Immature natural killer cell (primary cell): ENCODE measurements at regions not wholly inside any gene's neighbourhood (a gene's known extent, or its start where the extent isn't known, plus 50 kb on each side); places are given as distances from the start of the nearest gene placed in this dataset.
"Not testable (repeated sequence)": the region's sequence is repeated elsewhere in the genome, so short reads cannot be mapped to it uniquely, and the experiment has no call there.

Experiments
- DNase-seq, 3 donors: peaks; one replicate each; pipeline ENCODE4 v3.0.0; 2022; ENCODE audit warnings: mixed read lengths in 1 of 3
- H3K27ac Mint-ChIP-seq, 6 donors: one replicate each; pipeline ENCODE4 v1.8.0; 2020; ENCODE audit warnings: mixed read lengths in 6 of 6, mild to moderate bottlenecking in 5 of 6, inconsistent platforms in 4 of 6, moderate library complexity in 3 of 6
- H3K27me3 Mint-ChIP-seq, 3 donors: one replicate each; pipeline ENCODE4 v1.8.0; 2020 to 2021; ENCODE audit warnings: low read depth in 3 of 3, mild to moderate bottlenecking in 3 of 3, mixed read lengths in 3 of 3, moderate library complexity in 3 of 3, inconsistent platforms in 1 of 3
- H3K36me3 Mint-ChIP-seq, 3 donors: one replicate each; pipeline ENCODE4 v1.8.0; 2020; ENCODE audit warnings: mixed read lengths in 3 of 3, inconsistent platforms in 2 of 3, mild to moderate bottlenecking in 2 of 3
- H3K4me1 Mint-ChIP-seq, 2 donors: one replicate each; pipeline ENCODE4 v1.8.0; 2020; ENCODE audit warnings: inconsistent platforms in 2 of 2, mild to moderate bottlenecking in 2 of 2, mixed read lengths in 2 of 2, moderate library complexity in 1 of 2
- H3K4me3 Mint-ChIP-seq, 5 donors: one replicate each; pipeline ENCODE4 v1.8.0; 2020; ENCODE audit warnings: mild to moderate bottlenecking in 5 of 5, mixed read lengths in 5 of 5, inconsistent platforms in 3 of 5, moderate library complexity in 3 of 5
- H3K9me3 Mint-ChIP-seq, 6 donors: one replicate each; pipeline ENCODE4 v1.8.0; 2020; ENCODE audit warnings: mild to moderate bottlenecking in 6 of 6, mixed read lengths in 6 of 6, inconsistent platforms in 4 of 6, moderate library complexity in 3 of 6

- no peak for DNase-seq
- H3K9me3 Mint-ChIP-seq: no peaks in the 10 kb centered on the region
- H3K27ac Mint-ChIP-seq: peak overlapping the region in 1 of 6 donors; percentile 37
- H3K27me3 Mint-ChIP-seq: peaks cover 0 to 1% (median 0%) of the 10 kb centered on the region in 3 donors
- no peak overlapping the region for H3K4me3 Mint-ChIP-seq
- peaks cover 16 to 25% (median 24%) of the 10 kb centered on the region in 3 donors for H3K36me3 Mint-ChIP-seq
- H3K4me1 Mint-ChIP-seq: peaks cover 31 to 67% of the 10 kb centered on the region in 2 donors
These were observed 1098.6 kb downstream of the TAF11L14 start for GRCh38 chr5:18732556-18733479.

GRCh38 chr5:18736051-18736398, 1101.8 kb downstream of the TAF11L14 start:
- no peaks in the 10 kb centered on the region for H3K9me3 Mint-ChIP-seq
- peak overlapping the region in 3 of 6 donors; percentile 9 to 65 (median 21) for H3K27ac Mint-ChIP-seq
- H3K27me3 Mint-ChIP-seq: peaks cover 0 to 1% (median 0%) of the 10 kb centered on the region in 3 donors
- peaks cover 15 to 19% (median 16%) of the 10 kb centered on the region in 3 donors for H3K36me3 Mint-ChIP-seq
- H3K4me1 Mint-ChIP-seq: peaks cover 47 to 73% of the 10 kb centered on the region in 2 donors
- no peak overlapping the region for H3K4me3 Mint-ChIP-seq
- DNase-seq: no peak

DNA sequence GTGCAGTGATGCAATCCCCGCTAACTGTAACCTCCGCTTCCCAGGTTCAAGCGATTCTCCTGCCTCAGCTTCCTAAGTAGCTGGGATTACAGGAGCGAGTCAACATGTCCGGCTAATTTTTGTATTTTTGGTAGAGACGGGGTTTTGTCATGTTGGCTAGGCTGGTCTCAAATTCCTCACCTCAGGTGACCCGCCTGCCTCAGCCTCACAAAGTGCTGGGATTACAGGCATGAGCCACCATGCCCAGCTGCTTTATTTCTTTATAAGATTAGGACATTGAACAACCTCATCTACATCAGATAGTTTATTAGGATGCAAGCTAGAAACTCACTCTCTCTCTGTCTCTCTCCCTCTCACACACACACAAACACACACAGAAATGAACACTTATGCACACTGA, 1102.5 kb downstream of the TAF11L14 start:
- H3K27ac Mint-ChIP-seq: peak overlapping the region in 4 of 6 donors; percentile 8 to 60 (median 34)

DNA sequence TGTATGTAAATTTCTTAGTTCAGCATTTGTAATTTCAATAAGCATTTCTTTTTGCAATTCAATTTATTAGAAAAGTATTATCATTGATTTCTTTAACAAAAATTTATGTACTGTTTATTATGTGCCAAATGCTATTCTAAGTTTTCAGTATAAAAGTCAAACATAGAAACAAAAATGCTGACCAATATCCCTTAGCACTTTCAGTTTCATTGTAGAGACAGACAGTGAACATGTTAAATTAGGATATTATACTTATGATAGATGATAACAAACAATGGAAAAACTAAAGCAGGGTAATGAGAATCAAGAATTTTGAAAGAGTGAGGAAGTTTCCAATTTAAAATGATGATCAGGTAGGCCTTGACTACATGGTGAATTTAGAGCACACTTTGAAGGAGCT, 1106.0 kb downstream of the TAF11L14 start:
- Mint-ChIP-seq H3K36me3 (peaks cover 0 to 8% (median 8%) of the 10 kb centered on the region in 3 donors), H3K27ac (peak overlapping the region in 5 of 6 donors; percentile 76 to 88 (median 79)), H3K4me1 (peaks cover 71 to 89% of the 10 kb centered on the region in 2 donors)

More for the DNA sequence above, 1102.5 kb downstream of the TAF11L14 start:
- H3K4me3 Mint-ChIP-seq, DNase-seq, H3K27me3 Mint-ChIP-seq, H3K9me3 Mint-ChIP-seq: not testable (repeated sequence)
- Mint-ChIP-seq H3K4me1 (peaks cover 52 to 77% of the 10 kb centered on the region in 2 donors), H3K36me3 (peaks cover 13 to 17% (median 13%) of the 10 kb centered on the region in 3 donors)

GRCh38 chr5:18742830-18743229, 1108.6 kb downstream of the TAF11L14 start:
- Mint-ChIP-seq H3K4me3 (peak overlapping the region in 3 of 5 donors; percentile 10 to 96 (median 35)), H3K27me3 (peaks cover 7 to 10% (median 9%) of the 10 kb centered on the region in 3 donors), H3K27ac (peak overlapping the region in 5 of 6 donors; percentile 58 to 97 (median 70)), H3K9me3 (no peaks in the 10 kb centered on the region), H3K36me3 (peaks cover 0 to 8% (median 4%) of the 10 kb centered on the region in 3 donors), H3K4me1 (peaks cover 71 to 94% of the 10 kb centered on the region in 2 donors)
- DNase-seq: no peak

More for the DNA sequence above, 1106.0 kb downstream of the TAF11L14 start:
- no peaks in the 10 kb centered on the region for H3K9me3 Mint-ChIP-seq
- H3K4me3 Mint-ChIP-seq: peak overlapping the region; percentile 4 to 74 (median 65)
- no peak for DNase-seq
- peaks cover 0 to 3% (median 0%) of the 10 kb centered on the region in 3 donors for H3K27me3 Mint-ChIP-seq

GRCh38 chr5:18744441-18744840, 1110.2 kb downstream of the TAF11L14 start:
- Mint-ChIP-seq H3K4me3 (peak overlapping the region; percentile 88 to 97 (median 96)), H3K36me3 (peaks cover 0 to 8% (median 0%) of the 10 kb centered on the region in 3 donors), H3K27ac (peak overlapping the region; percentile 91 to 98 (median 96)), H3K27me3 (peaks cover 7 to 10% (median 9%) of the 10 kb centered on the region in 3 donors), H3K4me1 (peaks cover 61 to 80% of the 10 kb centered on the region in 2 donors), H3K9me3 (no peaks in the 10 kb centered on the region)
- DNase-seq: peak; percentile 14 to 31 (median 22)

GRCh38 chr5:18745042-18745987, 1111.1 kb downstream of the TAF11L14 start:
- no peaks in the 10 kb centered on the region for H3K9me3 Mint-ChIP-seq
- peaks cover 55 to 71% of the 10 kb centered on the region in 2 donors for H3K4me1 Mint-ChIP-seq
- H3K36me3 Mint-ChIP-seq: peaks cover 0 to 8% (median 0%) of the 10 kb centered on the region in 3 donors
- peak; percentile 30 to 43 (median 33) for DNase-seq
- peaks cover 7 to 10% (median 9%) of the 10 kb centered on the region in 3 donors for H3K27me3 Mint-ChIP-seq
- peak overlapping the region; percentile 88 to 97 (median 96) for H3K4me3 Mint-ChIP-seq
- H3K27ac Mint-ChIP-seq: peak overlapping the region; percentile 91 to 98 (median 96)

GRCh38 chr5:18745988-18746615, 1111.8 kb downstream of the TAF11L14 start:
- Mint-ChIP-seq H3K36me3 (peaks cover 0 to 8% (median 0%) of the 10 kb centered on the region in 3 donors), H3K4me1 (peaks cover 48 to 63% of the 10 kb centered on the region in 2 donors), H3K4me3 (peak overlapping the region; percentile 88 to 97 (median 96)), H3K9me3 (no peaks in the 10 kb centered on the region), H3K27ac (peak overlapping the region; percentile 91 to 98 (median 96)), H3K27me3 (peaks cover 7 to 13% (median 10%) of the 10 kb centered on the region in 3 donors)
- peak; percentile 69 to 75 (median 74) for DNase-seq

- Mint-ChIP-seq H3K27me3 (peaks cover 4 to 13% (median 10%) of the 10 kb centered on the region in 3 donors), H3K36me3 (no peaks in the 10 kb centered on the region), H3K27ac (no peak overlapping the region), H3K4me1 (peaks cover 18 to 27% of the 10 kb centered on the region in 2 donors), H3K4me3 (no peak overlapping the region), H3K9me3 (no peaks in the 10 kb centered on the region)
- no peak for DNase-seq
These were observed 1115.5 kb downstream of the TAF11L14 start for GRCh38 chr5:18749763-18750162.

DNA sequence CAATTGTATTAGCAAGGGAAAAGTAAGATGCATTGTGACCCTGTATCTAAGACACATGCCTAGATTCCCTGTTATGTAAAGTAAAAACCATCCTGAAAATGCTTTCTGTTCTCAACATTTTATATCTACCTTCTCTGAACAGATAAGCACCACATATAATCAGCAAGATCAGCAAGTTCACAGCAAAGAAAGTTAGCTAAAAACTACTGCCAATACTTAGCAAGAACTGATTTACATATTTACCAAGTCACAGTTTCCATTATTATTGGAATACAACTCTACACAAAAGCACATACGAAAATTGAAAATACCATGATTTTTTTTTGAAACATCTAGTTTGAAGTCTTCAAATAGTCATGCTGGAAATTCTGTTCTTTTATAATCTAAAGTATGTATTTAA, 1118.1 kb downstream of the TAF11L14 start:
- no peak overlapping the region for H3K4me3 Mint-ChIP-seq

DNA sequence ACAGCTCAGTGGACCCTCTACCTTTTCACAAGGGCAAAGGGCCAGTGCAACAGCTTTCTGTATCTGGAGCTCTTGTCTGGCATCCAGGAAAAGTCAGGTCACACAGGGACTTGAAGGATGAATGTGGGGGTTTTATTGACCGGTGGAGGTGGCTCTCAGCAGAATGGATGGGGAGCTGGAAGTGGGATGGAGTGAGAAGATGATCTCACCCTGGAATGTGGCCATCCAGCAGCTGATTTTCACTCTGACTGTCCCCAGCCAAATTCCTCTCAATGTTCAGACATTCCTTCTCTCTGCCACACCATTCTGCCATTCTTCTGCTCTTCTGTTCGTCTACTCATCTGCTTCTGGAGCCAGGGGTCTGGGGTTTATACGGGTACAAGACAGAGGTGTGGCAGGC, 1119.9 kb downstream of the TAF11L14 start:
- Mint-ChIP-seq H3K9me3 (no peaks in the 10 kb centered on the region), H3K4me1 (no peaks in the 10 kb centered on the region), H3K27ac (no peak overlapping the region), H3K36me3 (no peaks in the 10 kb centered on the region), H3K4me3 (no peak overlapping the region), H3K27me3 (peaks cover 0 to 6% (median 2%) of the 10 kb centered on the region in 3 donors)
- no peak for DNase-seq

More for the DNA sequence above, 1118.1 kb downstream of the TAF11L14 start:
- H3K27me3 Mint-ChIP-seq: peaks cover 0 to 6% (median 0%) of the 10 kb centered on the region in 3 donors
- H3K27ac Mint-ChIP-seq: no peak overlapping the region
- DNase-seq: no peak
- peaks cover 0 to 1% of the 10 kb centered on the region in 2 donors for H3K4me1 Mint-ChIP-seq
- H3K9me3 Mint-ChIP-seq: no peaks in the 10 kb centered on the region
- H3K36me3 Mint-ChIP-seq: no peaks in the 10 kb centered on the region

DNA sequence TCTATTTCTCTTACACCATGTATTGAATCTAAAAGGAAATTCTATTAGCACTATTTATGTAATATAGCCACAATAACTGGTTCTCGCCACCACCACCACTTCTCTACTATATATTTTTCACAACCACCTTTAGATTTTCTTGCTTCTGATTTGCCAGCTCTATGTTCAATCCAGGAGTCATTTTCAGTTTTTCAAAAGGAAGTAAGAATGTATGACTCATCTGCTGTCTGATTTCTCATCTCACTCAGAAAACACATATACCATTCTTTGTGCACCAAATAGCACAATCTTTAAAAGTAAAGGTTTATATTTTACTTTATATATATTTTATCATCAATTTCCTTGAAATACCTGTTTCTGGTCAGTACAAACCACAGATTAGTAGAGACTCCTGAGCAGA, 1127.5 kb downstream of the TAF11L14 start:
- Mint-ChIP-seq H3K27ac (peak overlapping the region in 1 of 6 donors; percentile 56), H3K4me1 (no peaks in the 10 kb centered on the region), H3K36me3 (no peaks in the 10 kb centered on the region), H3K9me3 (no peaks in the 10 kb centered on the region), H3K27me3 (peaks cover 0 to 2% (median 0%) of the 10 kb centered on the region in 3 donors), H3K4me3 (no peak overlapping the region)
- DNase-seq: no peak

DNA sequence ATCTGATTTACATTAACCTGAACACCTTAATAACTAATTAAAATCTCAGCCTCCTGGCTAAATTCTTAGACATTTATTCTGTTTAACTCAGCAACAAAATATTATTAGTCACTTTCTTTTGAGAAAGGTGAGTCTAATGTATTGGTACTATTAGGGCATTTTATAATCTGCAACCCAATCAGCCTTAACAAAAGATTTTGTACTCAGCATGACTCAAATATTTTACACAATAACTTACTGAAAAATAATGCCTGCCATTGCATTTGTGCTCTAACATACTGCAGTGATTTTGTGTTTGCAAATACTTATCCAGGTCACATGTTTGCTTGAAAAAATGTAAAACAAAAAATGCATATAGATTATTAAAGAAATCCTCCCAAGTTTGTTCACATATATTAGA, 1129.9 kb downstream of the TAF11L14 start:
- Mint-ChIP-seq H3K9me3 (no peaks in the 10 kb centered on the region), H3K27ac (no peak overlapping the region), H3K4me1 (no peaks in the 10 kb centered on the region), H3K27me3 (peaks cover 0 to under 1% (median 0%) of the 10 kb centered on the region in 3 donors), H3K4me3 (no peak overlapping the region), H3K36me3 (no peaks in the 10 kb centered on the region)
- no peak for DNase-seq
